Activated naive CD4-positive, alpha-beta T cell treated with Interleukin-2 at 50 U/mL for 16 hours (primary cell): ENCODE measurements at regions not wholly inside any gene's neighbourhood (a gene's known extent, or its start where the extent isn't known, plus 50 kb on each side); places are given as distances from the start of the nearest gene placed in this dataset.

Experiments
- DNase-seq: peaks from one replicate; pipeline ENCODE4 v3.0.0-alpha.2; 2020

- no peak for DNase-seq
Observed at GRCh38 chr16:59773330-59773729, 1039.2 kb upstream of the GOT2 start.

- no peak for DNase-seq
Observed at GRCh38 chr16:59759296-59759695, 1025.2 kb upstream of the GOT2 start.

GRCh38 chr16:59758848-59759247 lies 1024.7 kb upstream of the GOT2 start:
- no peak for DNase-seq

GRCh38 chr16:59754854-59755253 lies 1020.7 kb upstream of the GOT2 start:
- DNase-seq: no peak

- no peak for DNase-seq
Observed at GRCh38 chr16:59749662-59750336, 1015.7 kb upstream of the GOT2 start.

GRCh38 chr16:59748531-59748930 lies 1014.4 kb upstream of the GOT2 start:
- no peak for DNase-seq

GRCh38 chr16:59743504-59743903 lies 1009.4 kb upstream of the GOT2 start:
- DNase-seq: no peak

- no peak for DNase-seq
Observed at GRCh38 chr16:59740858-59741257, 1006.7 kb upstream of the GOT2 start.

GRCh38 chr16:59737274-59737673 lies 1003.2 kb upstream of the GOT2 start:
- no peak for DNase-seq

GRCh38 chr16:59733321-59733720 lies 999.2 kb upstream of the GOT2 start:
- DNase-seq: no peak

- no peak for DNase-seq
Observed at GRCh38 chr16:59729613-59730012, 995.5 kb upstream of the GOT2 start.

GRCh38 chr16:59719121-59719520 lies 985.0 kb upstream of the GOT2 start:
- no peak for DNase-seq

GRCh38 chr16:59707436-59708226 lies 973.5 kb upstream of the GOT2 start:
- no peak for DNase-seq

- DNase-seq: no peak
Observed at GRCh38 chr16:59701963-59702930, 968.1 kb upstream of the GOT2 start.

GRCh38 chr16:59699786-59700185 lies 965.7 kb upstream of the GOT2 start:
- DNase-seq: no peak

- DNase-seq: no peak
Observed at GRCh38 chr16:59698346-59699020, 964.4 kb upstream of the GOT2 start.

GRCh38 chr16:59697761-59698160 lies 963.6 kb upstream of the GOT2 start:
- no peak for DNase-seq

GRCh38 chr16:59697236-59697635 lies 963.1 kb upstream of the GOT2 start:
- no peak for DNase-seq

GRCh38 chr16:59696495-59696894 lies 962.4 kb upstream of the GOT2 start:
- no peak for DNase-seq

GRCh38 chr16:59690216-59690615 lies 956.1 kb upstream of the GOT2 start:
- DNase-seq: no peak

GRCh38 chr16:59688006-59688405 lies 953.9 kb upstream of the GOT2 start:
- DNase-seq: no peak

- DNase-seq: no peak
Observed at GRCh38 chr16:59686405-59686804, 952.3 kb upstream of the GOT2 start.

GRCh38 chr16:59684911-59685310 lies 950.8 kb upstream of the GOT2 start:
- DNase-seq: no peak
